RWPE1 (cell line): ENCODE measurements at regions not wholly inside any gene's neighbourhood (a gene's known extent, or its start where the extent isn't known, plus 50 kb on each side); places are given as distances from the start of the nearest gene placed in this dataset.

Experiments used
- CTCF ChIA-PET: fragments of 350-600 bp; sonication (Branson Sonifier 250); formaldehyde crosslinking; extraction: SDS; loops from one replicate; lab custom pipeline; 2021; lab: Yijun Ruan, JAX
- POLR2A ChIA-PET: fragments of 400-600 bp; formaldehyde crosslinking; extraction: SDS; loops from one replicate; lab custom pipeline; 2020; ENCODE audit warnings: antibody characterized with exemption; ENCODE audit not compliant: low non-redundant PET; lab: Yijun Ruan, JAX
- DNase-seq: peaks from one replicate; pipeline ENCODE4 v3.0.0; 2012; ENCODE audit warnings: low spot score
- H3K27ac ChIP-seq: fragments of 450-650 bp; 2 replicates; pipeline ENCODE4 v1.5.1; 2017
- TF ChIP-seq, protein P1 (sequence below): fragments of 450-650 bp; conservative IDR thresholded peaks from 2 replicates; pipeline ENCODE4 v1.5.1; 2017; ENCODE audit warnings: low read depth, mild to moderate bottlenecking

DNA sequence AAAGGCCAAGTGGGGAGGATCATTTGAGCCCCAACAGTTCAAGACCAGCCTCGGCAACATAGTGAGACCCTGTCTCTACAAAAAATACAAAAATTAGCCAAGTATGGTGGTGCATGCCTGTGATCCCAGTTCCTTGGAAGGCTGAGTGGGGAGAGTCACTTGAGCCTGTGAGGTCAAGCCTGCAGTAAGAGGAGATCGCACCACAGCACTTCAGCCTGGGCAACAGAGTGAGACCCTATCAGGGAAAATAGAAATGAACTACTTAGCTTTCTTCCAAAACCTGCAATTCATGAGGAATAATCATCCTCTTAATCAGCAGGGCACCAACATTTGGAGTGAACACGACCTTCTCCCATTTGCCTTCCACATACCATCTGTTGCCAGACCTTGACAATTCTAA lies 96.1 kb downstream of the OR2K2 start:
- ChIA-PET POLR2A (no interaction called here), CTCF (interaction anchor here (0.6 kb wide), 1 partner anchor 54 kb away, joined by 3 read pairs; no protein-coding TSS in a partner anchor)
- DNase-seq = no peak
- H3K27ac ChIP-seq = no peak overlapping the region
- TF ChIP-seq, protein P1, sequence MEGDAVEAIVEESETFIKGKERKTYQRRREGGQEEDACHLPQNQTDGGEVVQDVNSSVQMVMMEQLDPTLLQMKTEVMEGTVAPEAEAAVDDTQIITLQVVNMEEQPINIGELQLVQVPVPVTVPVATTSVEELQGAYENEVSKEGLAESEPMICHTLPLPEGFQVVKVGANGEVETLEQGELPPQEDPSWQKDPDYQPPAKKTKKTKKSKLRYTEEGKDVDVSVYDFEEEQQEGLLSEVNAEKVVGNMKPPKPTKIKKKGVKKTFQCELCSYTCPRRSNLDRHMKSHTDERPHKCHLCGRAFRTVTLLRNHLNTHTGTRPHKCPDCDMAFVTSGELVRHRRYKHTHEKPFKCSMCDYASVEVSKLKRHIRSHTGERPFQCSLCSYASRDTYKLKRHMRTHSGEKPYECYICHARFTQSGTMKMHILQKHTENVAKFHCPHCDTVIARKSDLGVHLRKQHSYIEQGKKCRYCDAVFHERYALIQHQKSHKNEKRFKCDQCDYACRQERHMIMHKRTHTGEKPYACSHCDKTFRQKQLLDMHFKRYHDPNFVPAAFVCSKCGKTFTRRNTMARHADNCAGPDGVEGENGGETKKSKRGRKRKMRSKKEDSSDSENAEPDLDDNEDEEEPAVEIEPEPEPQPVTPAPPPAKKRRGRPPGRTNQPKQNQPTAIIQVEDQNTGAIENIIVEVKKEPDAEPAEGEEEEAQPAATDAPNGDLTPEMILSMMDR = no peak

DNA sequence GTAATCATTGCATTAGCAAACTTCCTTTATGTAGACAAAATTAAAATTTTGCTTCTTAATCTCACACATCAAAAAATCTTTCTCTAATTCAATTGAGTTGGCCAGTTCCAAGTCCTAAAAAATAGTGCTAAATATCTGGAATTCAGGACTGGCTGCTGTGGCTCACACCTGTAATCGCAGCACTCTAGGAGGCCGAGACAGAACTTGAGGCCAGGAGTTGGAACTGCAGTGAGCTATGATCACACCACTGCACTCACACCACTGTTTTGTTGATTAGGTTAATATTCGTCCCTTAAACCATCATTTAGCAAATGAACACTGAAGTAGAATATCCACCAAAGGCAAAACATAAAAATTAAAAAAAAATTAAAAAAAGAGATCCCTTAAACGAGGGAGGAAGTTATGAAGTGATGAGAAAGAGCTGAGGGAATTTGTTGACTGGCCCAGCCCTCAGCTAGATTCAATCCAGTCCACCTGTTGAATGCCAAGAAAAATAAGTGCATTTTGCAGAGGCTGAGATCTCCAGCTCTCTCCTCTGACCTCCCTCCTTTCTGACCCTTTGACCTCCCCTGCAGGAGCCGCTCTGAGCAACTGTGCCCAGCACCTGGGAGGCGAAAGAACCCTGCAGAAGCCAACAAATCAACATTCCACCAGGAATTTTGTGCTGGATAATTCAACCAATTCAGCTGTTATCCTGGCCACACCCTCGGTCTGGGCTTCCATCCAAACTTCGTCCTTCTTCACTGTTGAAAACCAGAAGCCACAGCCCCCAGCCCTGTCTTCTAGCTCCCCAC lies 96.8 kb downstream of the OR2K2 start:
- no peak for DNase-seq
- CTCF ChIA-PET = interaction anchor here (0.6 kb wide), 2 partner anchors 53 to 151 kb away, joined by 3 read pairs; no protein-coding TSS in a partner anchor

DNA sequence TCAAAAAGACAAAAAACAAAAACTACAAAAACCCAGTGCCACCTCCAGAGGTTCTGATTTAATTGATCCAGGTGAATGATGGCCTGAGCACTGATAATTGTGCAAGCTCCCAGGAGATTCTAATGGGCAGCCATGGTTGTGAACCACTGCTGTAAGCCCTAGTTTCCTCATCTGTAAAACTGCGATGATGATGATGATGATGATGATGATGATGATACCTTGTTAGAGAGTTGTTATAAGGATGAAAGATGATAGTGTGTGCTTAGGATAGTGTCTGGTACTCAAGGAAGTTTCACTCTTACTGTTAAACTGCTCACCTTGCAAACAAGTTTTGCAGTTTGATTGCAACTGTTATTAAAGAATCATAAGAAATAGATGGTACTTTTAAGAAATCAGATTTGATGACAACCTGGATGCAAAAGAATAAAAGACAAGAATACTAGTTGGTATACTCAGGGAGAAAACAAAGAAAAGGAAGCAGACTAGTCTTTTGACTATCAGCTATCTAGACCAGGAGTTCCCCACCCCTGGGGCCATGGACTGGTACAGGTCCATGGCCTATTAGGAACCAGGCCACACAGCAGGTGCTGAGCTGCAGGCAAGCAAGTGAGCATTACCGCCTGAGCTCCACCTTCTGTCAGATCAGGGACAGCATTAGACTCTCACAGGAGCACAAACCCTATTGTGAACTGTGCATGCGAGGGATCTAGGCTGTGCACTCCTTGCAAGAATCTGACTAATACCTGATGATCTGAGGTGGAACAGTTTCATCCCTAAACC lies 98.0 kb downstream of the OR2K2 start:
- ChIA-PET CTCF (no interaction called here), POLR2A (no interaction called here)
- H3K27ac ChIP-seq = no peak overlapping the region
- DNase-seq = no peak
- TF ChIP-seq, protein P1 = no peak

More for the DNA sequence above, 96.8 kb downstream of the OR2K2 start:
- POLR2A ChIA-PET = no interaction called here
- H3K27ac ChIP-seq = no peak overlapping the region
- TF ChIP-seq, protein P1 = no peak

DNA sequence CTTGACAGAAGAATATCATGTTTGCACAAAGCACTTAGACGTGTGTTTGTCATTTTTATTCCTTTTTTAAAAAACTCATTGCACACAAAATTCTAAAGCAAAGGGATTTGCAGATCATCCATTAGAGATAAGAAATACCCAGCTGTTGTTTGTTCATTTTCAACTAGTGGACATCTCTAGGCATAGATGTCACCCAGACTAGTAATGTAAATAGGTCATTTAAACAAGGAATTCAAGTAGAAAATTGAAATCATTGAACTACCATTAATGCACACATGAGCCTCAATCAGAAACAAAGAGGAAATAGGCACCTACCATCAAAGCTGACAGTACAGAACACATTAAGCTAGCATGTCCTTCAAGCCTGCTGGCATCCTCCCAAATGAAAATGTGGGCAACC lies 107.3 kb downstream of the OR2K2 start:
- POLR2A ChIA-PET = no interaction called here
- no peak overlapping the region for H3K27ac ChIP-seq
- TF ChIP-seq, protein P1 = no peak
- CTCF ChIA-PET = interaction anchor here (0.5 to 0.6 kb wide), 2 partner anchors 154 to 310 kb away, joined by 3 to 4 read pairs; no protein-coding TSS in a partner anchor
- DNase-seq = no peak

DNA sequence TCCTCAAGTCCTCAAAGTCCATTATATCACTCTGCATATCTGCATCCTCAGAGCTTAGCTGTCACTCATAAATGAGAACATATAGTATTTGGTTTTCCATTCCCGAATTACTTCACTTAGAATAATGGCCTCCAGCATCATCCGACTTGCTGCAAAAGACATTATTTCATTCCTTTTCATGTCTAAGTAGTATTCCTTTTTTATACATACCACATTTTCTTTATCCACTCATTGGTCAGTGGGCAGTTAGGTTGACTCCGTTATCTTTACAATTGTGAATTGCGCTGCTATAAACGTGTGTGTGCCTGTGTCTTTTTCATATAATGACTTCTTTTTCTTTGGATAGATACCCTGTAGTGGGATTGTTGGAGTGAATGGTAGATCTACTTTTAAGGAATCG lies 117.2 kb downstream of the OR2K2 start:
- ChIA-PET POLR2A (no interaction called here), CTCF (interaction anchor here (0.6 kb wide), 1 partner anchor 16 kb away, joined by 3 read pairs; no protein-coding TSS in a partner anchor)
- H3K27ac ChIP-seq = no peak overlapping the region
- TF ChIP-seq, protein P1 = no peak
- no peak for DNase-seq

DNA sequence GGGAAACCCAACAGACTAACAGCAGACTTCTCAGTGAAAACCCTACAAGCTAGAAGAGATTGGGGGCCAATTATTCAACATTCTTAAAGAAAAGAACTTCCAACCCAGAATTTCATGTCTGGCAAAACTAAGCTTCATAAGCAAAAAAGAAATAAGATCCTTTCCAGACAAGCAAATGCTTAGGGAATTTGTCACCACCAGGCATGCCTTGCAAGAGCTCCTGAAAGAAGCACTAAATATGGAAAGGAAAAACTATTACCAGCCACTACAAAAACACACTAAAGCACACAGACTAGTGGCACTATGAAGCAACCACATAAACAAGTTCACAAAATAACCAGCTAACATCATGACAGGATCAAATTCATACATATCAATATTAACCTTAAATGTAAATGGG lies 131.1 kb downstream of the OR2K2 start:
- CTCF ChIA-PET = no interaction called here
- H3K27ac ChIP-seq = no peak overlapping the region
- TF ChIP-seq, protein P1 = no peak
- no peak for DNase-seq
- POLR2A ChIA-PET = no interaction called here
